B cell (primary cell): ENCODE measurements at regions not wholly inside any gene's neighbourhood (a gene's known extent, or its start where the extent isn't known, plus 50 kb on each side); places are given as distances from the start of the nearest gene placed in this dataset.

Experiments used
- ATAC-seq: fragments of 200-7000 bp; cut with Tn5 transposase; one replicate; pipeline ENCODE4 v1.10.0; 2021; ENCODE audit warnings: low read depth, mild to moderate bottlenecking, moderate number of reproducible peaks, moderate library complexity
- CTCF ChIA-PET: fragments of 350-600 bp; sonication (Branson Sonifier 250); formaldehyde crosslinking; loops from one replicate; lab custom pipeline; 2021; ENCODE audit warnings: antibody characterized with exemption, inconsistent platforms; lab: Charles Lee
- POLR2A ChIA-PET: fragments of 350-600 bp; sonication (Branson Sonifier 250); formaldehyde crosslinking; loops from one replicate; lab custom pipeline; 2021; ENCODE audit warnings: antibody characterized with exemption; lab: Charles Lee
- DNase-seq: peaks from one replicate; pipeline ENCODE4 v3.0.0; 2013
- H2AFZ ChIP-seq: 2 replicates; pipeline ENCODE4 v1.6.1; 2012; ENCODE audit warnings: mild to moderate bottlenecking, low read depth, low read length; ENCODE audit not compliant: insufficient read depth, poor library complexity, severe bottlenecking
- H3K27ac ChIP-seq, 2 donors: 1 replicate in 1 of 2; 2 replicates in 1 of 2; pipeline ENCODE4 v1.5.1; 2012 to 2013; ENCODE audit warnings: low read length in 2 of 2, mild to moderate bottlenecking in 2 of 2, moderate library complexity in 1 of 2
- H3K27me3 ChIP-seq, 4 experiments: fragments of 200-600 bp in 1 of 4; sonication (generic) in 1 of 4; replicated peaks in 1 of 4; 1 replicate in 2 of 4; 2 replicates in 2 of 4; pipeline versions ENCODE4 v1.6.1 to v1.7.0; 2013 to 2016; ENCODE audit warnings: low read length in 3 of 4, mild to moderate bottlenecking in 2 of 4, mixed read lengths in 1 of 4, moderate library complexity in 1 of 4; ENCODE audit not compliant: insufficient read depth in 4 of 4, control insufficient read depth in 3 of 4; ENCODE audit errors: control extremely low read depth in 1 of 4
- H3K36me3 ChIP-seq, 2 experiments: replicated peaks in 1 of 2; 1 replicate in 1 of 2; 2 replicates in 1 of 2; pipeline versions ENCODE4 v1.6.1 to v1.7.1; 2013; ENCODE audit warnings: low read length in 1 of 2; ENCODE audit not compliant: insufficient read depth in 2 of 2, control insufficient read depth in 1 of 2; ENCODE audit errors: control extremely low read depth in 1 of 2, extremely low read depth in 1 of 2
- H3K4me1 ChIP-seq, 2 donors: fragments of 200-600 bp in 1 of 2; sonication (generic) in 1 of 2; 1 replicate in 1 of 2; 2 replicates in 1 of 2; pipeline versions ENCODE4 v1.5.1 to v1.6.1; 2013 to 2017; ENCODE audit warnings: low read length in 2 of 2; ENCODE audit not compliant: control insufficient read depth in 2 of 2, insufficient read depth in 2 of 2
- H3K4me2 ChIP-seq: replicated peaks from 2 replicates; pipeline ENCODE3; 2012; ENCODE audit warnings: mild to moderate bottlenecking, low read depth, low read length; ENCODE audit not compliant: poor library complexity, severe bottlenecking
- H3K4me3 ChIP-seq, 5 experiments: fragments of 200-600 bp in 1 of 5; sonication (generic) in 1 of 5; 1 replicate in 3 of 5; 2 replicates in 2 of 5; pipeline versions ENCODE4 v1.5.1 to v1.7.0; 2011 to 2016; ENCODE audit warnings: low read length in 4 of 5, mild to moderate bottlenecking in 4 of 5, low read depth in 2 of 5, control low read depth in 1 of 5, moderate library complexity in 1 of 5; ENCODE audit not compliant: insufficient read depth in 1 of 5; ENCODE audit errors: control extremely low read depth in 1 of 5, extremely low read depth in 1 of 5
- H3K79me2 ChIP-seq: fragments of 200-600 bp; sonication (generic); one replicate; pipeline ENCODE4 v1.6.0; 2016; ENCODE audit warnings: low read length; ENCODE audit not compliant: control insufficient read depth, insufficient read depth
- H3K9ac ChIP-seq: fragments of 200-600 bp; sonication (generic); 2 replicates; pipeline ENCODE4 v1.6.1; 2017; ENCODE audit warnings: mild to moderate bottlenecking, low read length, moderate library complexity
- H3K9me3 ChIP-seq, 3 donors: one replicate each; pipeline versions ENCODE4 v1.6.1 to v1.7.1; 2013; ENCODE audit warnings: low read length in 2 of 3; ENCODE audit not compliant: control insufficient read depth in 2 of 3, insufficient read depth in 1 of 3; ENCODE audit errors: control extremely low read depth in 1 of 3
- H4K20me1 ChIP-seq: 2 replicates; pipeline ENCODE4 v1.6.0; 2012; ENCODE audit warnings: mild to moderate bottlenecking, low read length; ENCODE audit not compliant: insufficient read depth, control insufficient read depth, poor library complexity, severe bottlenecking
- H3K27ac Mint-ChIP-seq: one replicate; pipeline ENCODE4 v1.8.0; 2021; ENCODE audit warnings: mixed read lengths
- H3K27me3 Mint-ChIP-seq: one replicate; pipeline ENCODE4 v1.8.0; 2021; ENCODE audit warnings: mixed read lengths
- H3K4me1 Mint-ChIP-seq: one replicate; pipeline ENCODE4 v1.8.0; 2021; ENCODE audit warnings: mixed read lengths
- H3K4me3 Mint-ChIP-seq: one replicate; pipeline ENCODE4 v1.8.0; 2021; ENCODE audit warnings: mixed read lengths
- H3K9me3 Mint-ChIP-seq: one replicate; pipeline ENCODE4 v1.8.0; 2022; ENCODE audit warnings: mixed read lengths; ENCODE audit not compliant: insufficient read depth
- EZH2 ChIP-seq: IDR thresholded peaks from 2 replicates; pipeline ENCODE4 v1.6.1; 2012; ENCODE audit warnings: borderline replicate concordance, low read depth, mild to moderate bottlenecking, moderate library complexity, low read length; ENCODE audit not compliant: insufficient read depth, poor library complexity, severe bottlenecking
- WGBS: methylation state at CpG from one replicate; pipeline ENCODE4 v1.1.5; 2013; ENCODE audit warnings: missing lambda C conversion rate; ENCODE audit not compliant: insufficient coverage; 5-methylcytosine and 5-hydroxymethylcytosine counted together
- intact Hi-C: fragments of 100-400 bp; cut with micrococcal nuclease; formaldehyde crosslinking; loops from one replicate; pipeline ENCODE4 v1.10.0; 2022
- TF ChIP-seq, protein P1 (sequence below): fragments of 200-600 bp; IDR thresholded peaks from one replicate; pipeline ENCODE4 v1.8.0; 2022; ENCODE audit warnings: antibody characterized with exemption, mild to moderate bottlenecking

DNA sequence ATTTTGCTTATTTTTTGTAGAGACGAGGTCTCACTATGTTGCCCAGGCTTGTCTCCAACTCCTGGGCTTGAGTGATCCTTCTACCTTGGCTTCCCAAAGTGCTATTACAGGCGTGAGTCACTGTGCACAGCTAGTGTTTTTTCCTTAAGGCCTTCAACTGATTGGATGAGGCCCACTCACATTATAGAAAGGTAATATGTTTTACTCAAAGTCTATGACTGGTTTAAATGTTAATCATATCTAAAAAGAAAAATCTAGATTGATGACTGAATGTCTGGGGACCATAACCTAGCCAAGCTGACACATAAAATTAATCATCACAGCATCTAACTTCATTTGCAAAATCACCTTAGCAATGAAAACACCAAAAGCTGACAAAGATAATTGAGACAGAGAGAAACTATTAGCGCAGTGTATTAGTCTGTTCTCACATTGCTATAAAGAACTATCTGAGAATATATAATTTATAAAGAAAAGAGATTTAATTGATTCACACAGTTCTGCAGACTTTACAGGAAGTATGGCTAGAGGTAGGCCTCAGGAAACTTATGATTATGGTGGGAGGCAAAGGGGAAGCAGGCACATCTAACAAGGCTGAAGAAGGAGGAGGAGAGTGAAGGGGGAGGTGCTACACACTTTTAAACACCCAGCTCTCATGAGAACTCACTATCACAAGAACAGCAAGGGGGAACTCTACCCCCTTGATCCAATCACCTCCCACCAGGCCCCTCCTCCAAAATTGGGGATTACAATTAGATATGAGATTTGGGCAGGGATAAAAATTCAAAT lies 66.8 kb upstream of the ARHGAP18 start:
- Mint-ChIP-seq H3K27me3 (peaks cover 11% of the 10 kb centered on the region), H3K9me3 (peaks cover 8% of the 10 kb centered on the region), H3K4me3 (no peak overlapping the region), H3K4me1 (peaks cover 3% of the 10 kb centered on the region), H3K27ac (no peak overlapping the region)
- TF ChIP-seq EZH2: no peak
- TF ChIP-seq, protein P1, sequence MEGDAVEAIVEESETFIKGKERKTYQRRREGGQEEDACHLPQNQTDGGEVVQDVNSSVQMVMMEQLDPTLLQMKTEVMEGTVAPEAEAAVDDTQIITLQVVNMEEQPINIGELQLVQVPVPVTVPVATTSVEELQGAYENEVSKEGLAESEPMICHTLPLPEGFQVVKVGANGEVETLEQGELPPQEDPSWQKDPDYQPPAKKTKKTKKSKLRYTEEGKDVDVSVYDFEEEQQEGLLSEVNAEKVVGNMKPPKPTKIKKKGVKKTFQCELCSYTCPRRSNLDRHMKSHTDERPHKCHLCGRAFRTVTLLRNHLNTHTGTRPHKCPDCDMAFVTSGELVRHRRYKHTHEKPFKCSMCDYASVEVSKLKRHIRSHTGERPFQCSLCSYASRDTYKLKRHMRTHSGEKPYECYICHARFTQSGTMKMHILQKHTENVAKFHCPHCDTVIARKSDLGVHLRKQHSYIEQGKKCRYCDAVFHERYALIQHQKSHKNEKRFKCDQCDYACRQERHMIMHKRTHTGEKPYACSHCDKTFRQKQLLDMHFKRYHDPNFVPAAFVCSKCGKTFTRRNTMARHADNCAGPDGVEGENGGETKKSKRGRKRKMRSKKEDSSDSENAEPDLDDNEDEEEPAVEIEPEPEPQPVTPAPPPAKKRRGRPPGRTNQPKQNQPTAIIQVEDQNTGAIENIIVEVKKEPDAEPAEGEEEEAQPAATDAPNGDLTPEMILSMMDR: no peak
- H3K4me2 ChIP-seq: no peak overlapping the region
- no peaks in the 10 kb centered on the region for H3K79me2 ChIP-seq
- DNase-seq: no peak
- no peaks in the 10 kb centered on the region for H3K36me3 ChIP-seq
- H3K9me3 ChIP-seq: peaks cover 3 to 7% (median 5%) of the 10 kb centered on the region in 3 donors
- CTCF ChIA-PET: interaction anchor here (0.9 to 1.8 kb wide), 3 partner anchors 9 to 506 kb away, joined by 3 to 5 read pairs (median 4); no protein-coding TSS in a partner anchor
- POLR2A ChIA-PET: no interaction called here
- intact Hi-C loops: loop anchor here (10.0 kb wide), 2 partner anchors 88 to 158 kb away; partner anchors contain the start of gene TMEM244
- no peak overlapping the region for H3K9ac ChIP-seq
- no peak for ATAC-seq
- no peaks in the 10 kb centered on the region for H4K20me1 ChIP-seq
- no peak overlapping the region for H3K4me3 ChIP-seq
- no peaks in the 10 kb centered on the region for H3K4me1 ChIP-seq
- no peak overlapping the region for H2AFZ ChIP-seq
- WGBS: 100% methylated on average over 1 of the region's 3 CpGs
- H3K27ac ChIP-seq: no peak overlapping the region
- no peaks in the 10 kb centered on the region for H3K27me3 ChIP-seq
